Effector memory CD4-positive, alpha-beta T cell (primary cell): ENCODE measurements at regions not wholly inside any gene's neighbourhood (a gene's known extent, or its start where the extent isn't known, plus 50 kb on each side); places are given as distances from the start of the nearest gene placed in this dataset.

Source experiments
- DNase-seq, 3 donors: peaks; one replicate each; pipeline ENCODE4 v3.0.0-alpha.2; 2020
- H3K27ac ChIP-seq: 2 replicates; pipeline ENCODE4 v1.7.0; 2013; ENCODE audit warnings: mild to moderate bottlenecking, low read length, moderate library complexity; ENCODE audit not compliant: insufficient read depth, poor library complexity, severe bottlenecking
- H3K27me3 ChIP-seq: replicated peaks from 2 replicates; pipeline ENCODE4 v1.7.0; 2013; ENCODE audit warnings: mild to moderate bottlenecking, low read length; ENCODE audit not compliant: insufficient read depth, control insufficient read depth, poor library complexity, severe bottlenecking
- H3K36me3 ChIP-seq: 2 replicates; pipeline ENCODE4 v1.7.0; 2013; ENCODE audit warnings: mild to moderate bottlenecking, low read length, moderate library complexity; ENCODE audit not compliant: control insufficient read depth, insufficient read depth
- H3K4me1 ChIP-seq: 2 replicates; pipeline ENCODE4 v1.7.0; 2013; ENCODE audit warnings: low read length, mild to moderate bottlenecking; ENCODE audit not compliant: control insufficient read depth, insufficient read depth, poor library complexity, severe bottlenecking
- H3K4me3 ChIP-seq: 2 replicates; pipeline ENCODE4 v1.7.0; 2013; ENCODE audit warnings: low read length, low read depth, mild to moderate bottlenecking; ENCODE audit not compliant: insufficient read depth, poor library complexity, severe bottlenecking
- H3K9me3 ChIP-seq: 2 replicates; pipeline ENCODE4 v1.7.0; 2013; ENCODE audit warnings: mild to moderate bottlenecking, low read length, moderate library complexity; ENCODE audit not compliant: control insufficient read depth

- Histone ChIP-seq H3K36me3 (no peaks in the 10 kb centered on the region), H3K4me1 (no peaks in the 10 kb centered on the region), H3K27ac (no peak overlapping the region), H3K27me3 (no peaks in the 10 kb centered on the region), H3K4me3 (no peak overlapping the region), H3K9me3 (no peaks in the 10 kb centered on the region)
- DNase-seq: no peak
Measured at GRCh38 chr9:88783711-88784083, 207.6 kb upstream of the S1PR3 start.

DNA sequence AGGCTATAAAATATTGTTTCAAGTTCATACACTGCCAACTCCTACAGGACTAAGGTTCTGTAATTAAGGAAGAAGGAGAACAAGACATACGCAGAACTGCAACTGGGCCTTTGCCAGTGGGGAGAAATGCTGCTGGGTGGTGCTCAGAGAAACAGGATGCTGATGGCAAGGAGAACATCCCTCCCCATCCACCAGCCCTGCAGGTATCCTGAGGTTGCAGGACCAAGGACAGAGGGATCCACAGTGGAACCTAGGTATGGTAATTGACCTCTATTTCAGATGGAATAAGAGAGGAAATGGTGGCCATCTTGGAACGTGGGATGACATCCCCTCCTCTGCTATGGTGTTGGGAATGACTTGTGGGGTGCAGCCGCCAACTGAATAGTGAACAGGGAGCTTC is 206.3 kb upstream of the S1PR3 start:
- DNase-seq: no peak
- H3K36me3 ChIP-seq: no peaks in the 10 kb centered on the region
- no peak overlapping the region for H3K4me3 ChIP-seq
- no peaks in the 10 kb centered on the region for H3K9me3 ChIP-seq
- no peaks in the 10 kb centered on the region for H3K27me3 ChIP-seq
- no peak overlapping the region for H3K27ac ChIP-seq
- no peaks in the 10 kb centered on the region for H3K4me1 ChIP-seq

- DNase-seq: no peak
- no peak overlapping the region for H3K4me3 ChIP-seq
- H3K4me1 ChIP-seq: no peaks in the 10 kb centered on the region
- H3K27me3 ChIP-seq: no peaks in the 10 kb centered on the region
- no peaks in the 10 kb centered on the region for H3K36me3 ChIP-seq
- H3K27ac ChIP-seq: no peak overlapping the region
- no peaks in the 10 kb centered on the region for H3K9me3 ChIP-seq
Measured at GRCh38 chr9:88786291-88787079, 204.8 kb upstream of the S1PR3 start.

GRCh38 chr9:88789785-88790184 is 201.5 kb upstream of the S1PR3 start:
- H3K4me1 ChIP-seq: no peaks in the 10 kb centered on the region
- no peak for DNase-seq
- H3K27ac ChIP-seq: no peak overlapping the region
- no peaks in the 10 kb centered on the region for H3K36me3 ChIP-seq
- H3K27me3 ChIP-seq: no peaks in the 10 kb centered on the region
- no peak overlapping the region for H3K4me3 ChIP-seq
- H3K9me3 ChIP-seq: no peaks in the 10 kb centered on the region

DNA sequence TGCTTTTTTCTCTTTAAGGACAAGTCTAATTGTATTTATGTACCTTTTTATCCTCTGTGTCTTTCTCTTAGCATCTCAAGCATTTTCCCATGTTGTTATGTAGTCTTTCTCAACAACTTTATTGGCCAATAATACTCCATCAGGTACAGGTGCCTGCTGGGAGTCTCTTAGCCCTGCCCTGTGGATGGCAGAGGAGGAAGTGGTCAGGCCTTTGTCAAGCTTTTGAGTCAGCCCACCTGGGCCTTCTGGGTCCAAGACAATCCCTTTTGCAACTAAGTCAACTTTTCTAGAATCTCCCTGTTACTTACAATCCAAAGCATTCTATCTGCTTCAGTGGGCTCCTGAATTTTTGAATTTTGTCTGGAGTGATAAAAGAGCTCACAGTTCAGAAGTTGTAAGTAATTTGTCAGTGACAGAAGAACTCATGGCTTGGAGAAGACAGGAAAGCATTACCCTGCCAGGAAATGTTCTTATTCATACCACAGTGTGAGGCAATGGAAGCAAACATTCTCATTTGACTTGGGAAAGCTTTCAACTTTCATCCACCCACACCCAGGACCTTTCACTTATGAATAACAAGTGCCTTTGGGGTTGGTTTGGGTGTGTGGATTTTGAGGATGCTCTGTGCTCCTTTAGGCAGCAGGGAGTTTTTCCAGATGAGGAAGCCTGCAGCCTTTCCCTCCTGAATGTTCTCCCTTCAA is 200.0 kb upstream of the S1PR3 start:
- no peak overlapping the region for H3K27ac ChIP-seq
- no peaks in the 10 kb centered on the region for H3K27me3 ChIP-seq
- no peak for DNase-seq
- no peaks in the 10 kb centered on the region for H3K9me3 ChIP-seq
- H3K4me3 ChIP-seq: no peak overlapping the region
- H3K36me3 ChIP-seq: no peaks in the 10 kb centered on the region
- H3K4me1 ChIP-seq: no peaks in the 10 kb centered on the region

- H3K27ac ChIP-seq: no peak overlapping the region
- H3K27me3 ChIP-seq: no peaks in the 10 kb centered on the region
- no peak for DNase-seq
Measured at GRCh38 chr9:88792502-88792901, 198.8 kb upstream of the S1PR3 start.

DNA sequence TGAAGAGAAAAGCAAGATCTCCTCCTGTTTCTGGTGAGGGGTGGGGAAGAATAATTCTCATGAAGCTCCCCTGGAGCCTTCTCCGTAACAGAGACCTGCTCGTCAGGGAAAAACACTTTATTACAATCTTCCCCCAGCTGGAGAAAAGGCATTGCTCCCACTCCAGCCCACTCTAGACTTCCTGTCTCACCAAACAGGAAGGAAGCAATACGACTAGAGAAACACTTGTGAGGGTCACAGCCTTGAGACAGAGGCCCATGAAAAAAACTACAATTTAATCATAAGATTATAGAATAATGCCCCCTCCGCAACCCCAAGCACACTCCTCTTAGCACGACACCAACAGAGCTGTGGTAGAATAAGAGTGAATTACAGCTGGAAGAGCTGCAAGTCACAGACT is 197.2 kb upstream of the S1PR3 start:
- H3K27ac ChIP-seq: no peak overlapping the region
- DNase-seq: no peak
- H3K4me1 ChIP-seq: no peaks in the 10 kb centered on the region
- no peaks in the 10 kb centered on the region for H3K27me3 ChIP-seq
- no peaks in the 10 kb centered on the region for H3K36me3 ChIP-seq
- H3K4me3 ChIP-seq: no peak overlapping the region
- H3K9me3 ChIP-seq: no peaks in the 10 kb centered on the region

More at GRCh38 chr9:88792502-88792901, 198.8 kb upstream of the S1PR3 start:
- Histone ChIP-seq H3K4me3 (no peak overlapping the region), H3K4me1 (no peaks in the 10 kb centered on the region), H3K36me3 (no peaks in the 10 kb centered on the region), H3K9me3 (no peaks in the 10 kb centered on the region)

DNA sequence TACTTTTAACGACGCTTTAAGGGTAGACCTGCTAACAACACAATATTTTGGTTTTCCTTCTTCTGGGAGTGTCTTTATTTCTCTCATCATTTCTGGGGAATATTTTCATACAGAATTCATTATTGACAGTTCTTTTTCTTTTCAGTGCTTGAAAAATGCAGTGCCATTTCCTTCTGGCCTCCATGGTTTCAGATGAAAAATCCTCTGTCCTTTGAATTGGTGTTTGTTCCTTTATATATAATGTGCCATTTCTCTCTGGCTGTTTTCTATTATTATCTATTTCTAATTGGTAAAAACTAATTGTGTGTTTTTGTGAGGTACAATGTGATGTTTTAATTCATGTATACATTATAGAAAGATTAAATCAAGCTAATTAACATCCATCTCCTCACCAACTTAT is 194.3 kb upstream of the S1PR3 start:
- DNase-seq: no peak
- H3K36me3 ChIP-seq: no peaks in the 10 kb centered on the region
- no peaks in the 10 kb centered on the region for H3K27me3 ChIP-seq
- H3K27ac ChIP-seq: no peak overlapping the region
- no peaks in the 10 kb centered on the region for H3K9me3 ChIP-seq
- H3K4me1 ChIP-seq: no peaks in the 10 kb centered on the region
- H3K4me3 ChIP-seq: no peak overlapping the region

- no peaks in the 10 kb centered on the region for H3K4me1 ChIP-seq
- no peak overlapping the region for H3K27ac ChIP-seq
- no peaks in the 10 kb centered on the region for H3K27me3 ChIP-seq
- DNase-seq: no peak
- no peaks in the 10 kb centered on the region for H3K9me3 ChIP-seq
- H3K4me3 ChIP-seq: no peak overlapping the region
- no peaks in the 10 kb centered on the region for H3K36me3 ChIP-seq
Measured at GRCh38 chr9:88798476-88798875, 192.8 kb upstream of the S1PR3 start.

DNA sequence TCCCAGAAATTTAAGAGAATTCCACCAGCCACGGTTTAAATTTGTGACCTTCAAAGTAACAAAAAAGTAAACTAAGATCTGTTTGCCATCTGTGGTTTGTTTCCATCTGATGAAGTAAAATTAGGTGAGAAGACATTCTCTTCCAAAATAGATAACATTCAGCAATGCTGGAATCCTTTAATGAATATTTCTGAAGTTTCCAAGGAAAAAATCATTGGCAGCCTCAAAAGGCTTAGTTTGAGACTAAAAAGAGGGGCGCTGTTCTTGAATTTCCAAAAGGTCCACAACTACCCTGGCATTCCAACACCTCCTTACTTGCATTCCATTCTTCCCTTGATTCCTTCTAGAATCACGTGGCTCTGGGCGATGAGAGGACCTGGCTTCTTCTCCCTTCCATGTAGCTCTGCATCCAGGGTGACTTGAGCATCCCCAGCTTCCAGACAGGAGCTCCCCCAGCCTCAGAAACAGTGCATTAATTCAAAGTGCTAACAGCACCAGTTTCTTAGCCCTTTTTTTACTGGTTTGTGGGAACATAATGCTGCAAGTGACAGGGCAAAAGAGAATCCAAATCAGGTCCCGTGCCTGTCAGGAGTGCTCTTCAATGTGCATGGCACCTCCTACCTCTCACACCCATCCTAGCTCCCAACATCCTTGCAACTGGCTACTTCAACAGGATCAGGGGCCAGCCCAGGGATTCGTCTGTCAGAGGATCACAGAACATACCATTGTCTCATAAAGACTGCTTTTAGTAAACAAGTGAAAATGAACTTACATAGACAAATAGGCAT is 191.5 kb upstream of the S1PR3 start:
- no peak for DNase-seq
- Histone ChIP-seq H3K4me3 (no peak overlapping the region), H3K4me1 (no peaks in the 10 kb centered on the region), H3K36me3 (no peaks in the 10 kb centered on the region), H3K27ac (no peak overlapping the region), H3K9me3 (no peaks in the 10 kb centered on the region), H3K27me3 (no peaks in the 10 kb centered on the region)
